Activated CD8-positive, alpha-beta memory T cell treated with anti-CD3 and anti-CD28 coated beads, Interleukin-2, amount 50 U/mL, for 24 hours (primary cell): ENCODE measurements at regions not wholly inside any gene's neighbourhood (a gene's known extent, or its start where the extent isn't known, plus 50 kb on each side); places are given as distances from the start of the nearest gene placed in this dataset.

Experiments
- DNase-seq: peaks from one replicate; pipeline ENCODE4 v3.0.0-alpha.2; 2020; ENCODE audit errors: extremely low read depth

DNA sequence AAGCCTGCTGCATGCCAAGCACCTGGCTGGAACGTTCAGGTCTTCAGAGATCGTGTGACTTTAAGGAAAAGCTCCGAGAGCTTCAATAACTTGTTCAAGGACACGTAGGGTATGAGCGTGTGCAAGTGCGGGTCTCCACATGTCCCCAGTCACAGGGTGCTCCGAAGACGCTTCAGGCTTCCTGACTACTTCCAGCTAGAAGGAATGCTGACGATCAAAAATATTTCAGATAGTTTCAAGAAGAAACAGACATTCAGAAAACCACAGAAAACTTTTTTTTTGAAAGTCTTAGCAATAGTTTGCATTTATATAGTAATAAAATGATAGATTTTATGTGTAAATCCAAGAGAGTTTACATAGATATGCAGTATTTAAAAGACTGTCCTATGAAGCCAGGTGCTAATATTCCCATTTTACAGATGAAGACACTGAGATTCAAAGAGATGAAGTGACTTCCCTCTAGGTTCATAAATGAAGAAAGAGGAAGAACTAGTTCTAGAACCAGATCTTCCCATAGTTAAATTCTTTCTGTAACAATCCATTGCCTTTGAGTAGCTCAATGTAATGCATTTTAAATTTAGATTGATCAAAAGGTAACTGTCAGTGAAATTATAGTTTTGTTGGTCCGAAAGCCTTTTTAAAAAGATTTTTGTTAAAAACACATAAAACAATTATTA is 247.6 kb downstream of the MYLK4 start:
- DNase-seq = no peak

DNA sequence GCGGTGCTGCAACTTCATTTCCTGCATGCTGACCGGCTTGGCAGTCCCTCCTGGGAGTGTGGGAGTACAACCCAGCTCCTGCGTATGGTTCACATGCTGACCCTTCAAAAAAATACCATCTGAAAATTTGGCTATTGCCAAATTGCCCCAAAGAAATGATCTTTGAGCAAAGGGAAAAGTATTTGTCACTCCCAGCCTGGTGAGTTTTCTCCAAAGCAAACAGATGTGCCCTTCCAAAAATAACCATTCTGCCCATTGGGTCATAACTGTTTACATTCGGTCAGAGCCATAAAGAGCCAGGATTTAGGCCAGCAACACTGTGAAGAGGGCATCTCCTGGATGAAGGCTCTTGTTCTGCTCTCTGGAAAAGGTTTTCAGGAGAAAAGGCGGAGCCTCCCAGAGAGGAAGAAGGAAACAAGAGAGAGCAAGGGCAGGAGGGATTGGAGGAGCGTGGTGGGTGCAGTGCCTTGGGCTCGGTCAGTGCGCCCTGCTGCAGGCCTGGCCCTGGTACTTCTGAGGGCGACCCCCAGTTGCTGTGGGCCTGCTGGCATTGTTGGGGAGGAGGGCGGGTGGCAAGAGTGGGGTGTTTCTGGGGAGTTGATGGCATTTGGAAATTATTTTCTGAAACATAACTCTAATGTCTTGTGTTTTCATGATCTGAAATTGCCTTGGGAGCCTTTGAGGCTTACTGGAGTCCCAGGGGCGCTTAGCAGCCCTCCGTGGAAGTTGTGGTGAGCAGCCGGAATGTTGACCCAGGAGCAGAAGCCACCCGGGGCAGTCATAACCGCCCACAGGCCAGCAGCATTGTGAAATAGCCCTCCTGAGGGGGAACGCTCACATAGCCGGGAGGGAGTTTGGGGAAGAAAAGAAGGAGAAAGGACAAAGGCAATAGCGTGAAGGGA is 248.4 kb downstream of the MYLK4 start:
- no peak for DNase-seq

- DNase-seq = no peak
These were observed 252.6 kb downstream of the MYLK4 start for GRCh38 chr6:2497922-2498623.

DNA sequence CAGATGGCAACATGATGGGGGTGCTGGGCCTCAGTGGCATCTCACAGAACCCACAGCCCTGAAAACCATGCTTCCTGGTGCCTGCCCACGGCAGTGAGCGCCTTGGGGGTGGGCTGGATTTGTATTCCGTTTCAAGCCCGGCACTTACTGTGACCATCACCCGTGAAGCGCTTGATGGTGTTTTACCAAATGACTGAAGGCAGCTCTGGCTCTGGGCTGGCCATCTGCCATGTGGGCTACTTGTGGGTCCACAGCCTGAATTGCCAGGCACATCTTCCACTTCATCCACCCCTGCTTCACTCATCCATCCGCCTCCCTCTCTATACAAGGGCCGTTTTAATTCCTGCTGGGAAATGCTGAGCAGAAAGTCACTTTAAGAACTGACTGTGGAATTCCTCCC is 250.9 kb upstream of the GMDS start:
- no peak for DNase-seq

- no peak for DNase-seq
These were observed 247.5 kb upstream of the GMDS start for GRCh38 chr6:2492686-2493523.

- no peak for DNase-seq
These were observed 245.7 kb upstream of the GMDS start for GRCh38 chr6:2491137-2491536.

DNA sequence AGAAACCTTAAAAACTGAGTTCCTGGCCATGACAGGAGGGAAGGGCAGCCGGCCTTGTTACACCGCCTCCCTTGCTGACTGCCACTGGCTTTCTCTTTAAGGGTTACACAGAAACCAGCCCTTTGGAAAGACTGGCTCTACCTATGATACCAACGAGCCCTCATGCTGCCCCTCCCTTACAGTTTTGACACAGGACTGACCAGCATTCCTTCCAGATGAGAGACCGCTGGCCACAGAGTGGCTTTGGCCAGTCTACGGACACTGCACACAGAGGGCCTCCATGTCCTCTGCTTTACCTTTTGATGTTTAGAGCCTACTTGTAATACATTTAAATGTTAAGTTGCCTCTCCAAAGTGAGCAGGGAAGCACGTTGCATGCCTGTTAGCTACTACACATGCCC is 243.2 kb upstream of the GMDS start:
- no peak for DNase-seq

GRCh38 chr6:2485116-2485515 is 239.7 kb upstream of the GMDS start:
- no peak for DNase-seq

DNA sequence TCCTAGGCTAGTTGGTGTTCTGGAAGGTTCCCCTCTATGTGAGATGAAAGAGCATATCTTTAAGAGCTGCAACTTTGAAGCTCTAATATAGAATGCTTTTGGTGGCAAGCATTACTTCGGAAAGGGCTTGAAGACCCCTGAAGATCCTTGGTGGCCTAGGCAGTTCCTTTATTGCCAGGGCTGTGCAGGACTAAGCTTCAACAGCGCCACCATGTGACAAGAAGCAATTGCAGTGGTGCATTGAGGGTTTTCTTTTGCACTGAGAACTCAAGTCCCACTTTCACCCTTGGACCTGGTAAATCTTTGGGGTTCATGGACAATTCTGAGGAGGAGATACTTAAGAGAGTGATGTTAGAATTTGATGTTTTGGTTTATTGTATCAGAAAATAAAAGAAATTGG is 237.4 kb upstream of the GMDS start:
- DNase-seq = no peak

DNA sequence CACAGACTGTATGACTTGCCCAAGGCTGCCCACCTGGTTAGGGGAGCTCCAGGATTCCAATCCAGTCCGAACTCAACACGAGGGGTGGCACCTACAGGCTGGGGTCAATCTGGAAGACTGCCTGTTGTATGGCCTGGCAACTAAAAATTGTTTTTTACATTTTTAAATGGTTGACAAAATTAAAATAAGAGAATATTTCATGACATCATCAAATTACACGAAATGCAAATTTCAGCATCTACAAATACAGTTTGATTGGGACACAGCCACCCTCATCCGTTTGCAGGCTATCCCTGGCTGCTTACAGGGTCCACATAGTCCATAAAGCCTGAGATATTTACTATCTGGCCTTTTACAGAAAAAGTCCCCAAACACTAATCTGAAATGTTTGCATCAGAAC is 235.9 kb upstream of the GMDS start:
- DNase-seq = no peak

GRCh38 chr6:2480267-2480966 is 235.0 kb upstream of the GMDS start:
- DNase-seq = no peak

DNA sequence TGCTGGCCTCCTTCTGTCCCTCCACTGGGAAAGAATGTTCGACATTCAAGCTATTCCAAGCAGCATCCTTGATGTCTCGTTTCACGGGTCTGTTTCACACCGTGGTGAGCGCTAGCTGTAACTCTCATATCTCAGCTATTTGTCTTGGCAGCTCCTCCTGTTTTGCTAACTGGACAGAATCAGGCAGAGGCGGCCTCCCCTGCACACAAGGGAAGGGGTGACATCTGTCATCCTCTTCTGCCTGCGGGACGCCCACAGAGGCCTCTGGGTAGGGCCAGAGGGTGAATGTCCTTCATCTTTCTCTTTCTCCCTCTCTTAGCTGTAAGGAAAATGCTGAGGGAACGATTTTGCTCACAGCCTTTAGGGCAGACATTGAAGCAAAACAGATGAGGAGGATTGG is 232.8 kb upstream of the GMDS start:
- DNase-seq = no peak

- no peak for DNase-seq
These were observed 232.3 kb upstream of the GMDS start for GRCh38 chr6:2477666-2478065.

DNA sequence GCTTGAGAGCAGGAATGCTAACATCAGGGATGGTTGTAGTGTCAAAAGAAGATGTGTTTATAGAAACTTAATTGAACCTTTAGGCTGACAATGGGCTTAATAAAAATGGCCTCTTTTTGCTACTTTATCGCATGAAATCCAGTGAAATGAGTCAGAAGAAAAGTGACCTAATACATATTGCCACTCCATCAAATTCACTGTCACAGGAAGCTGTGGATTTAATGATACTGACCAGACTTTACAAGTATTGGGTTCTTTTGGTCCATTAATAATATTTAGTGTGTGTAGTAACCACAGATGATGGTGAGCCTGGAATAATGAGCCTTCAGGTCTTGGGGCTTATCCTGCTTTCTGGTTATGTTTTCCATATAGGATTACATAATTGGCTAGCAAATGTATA is 231.8 kb upstream of the GMDS start:
- no peak for DNase-seq

GRCh38 chr6:2476376-2476775 is 231.0 kb upstream of the GMDS start:
- DNase-seq = no peak

DNA sequence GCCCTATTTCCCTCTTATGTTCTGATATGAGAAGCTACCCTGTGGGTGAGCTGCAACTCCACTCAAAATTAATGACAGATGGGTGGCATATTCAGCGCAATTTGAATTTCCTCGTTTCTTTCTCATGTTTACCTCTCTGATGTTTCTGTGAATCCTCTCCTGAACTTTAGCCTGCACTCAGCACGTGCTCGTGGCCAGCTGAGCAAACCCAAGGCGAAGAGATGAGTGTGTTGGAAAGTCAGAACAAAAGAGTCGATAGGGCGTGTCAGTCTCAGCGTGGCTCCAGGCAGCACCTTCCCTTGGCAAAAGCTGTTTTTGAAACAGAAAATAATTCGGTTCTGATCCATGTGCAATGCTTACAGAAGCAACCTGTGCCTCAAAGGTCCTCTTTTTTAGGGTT is 226.1 kb upstream of the GMDS start:
- DNase-seq = no peak

DNA sequence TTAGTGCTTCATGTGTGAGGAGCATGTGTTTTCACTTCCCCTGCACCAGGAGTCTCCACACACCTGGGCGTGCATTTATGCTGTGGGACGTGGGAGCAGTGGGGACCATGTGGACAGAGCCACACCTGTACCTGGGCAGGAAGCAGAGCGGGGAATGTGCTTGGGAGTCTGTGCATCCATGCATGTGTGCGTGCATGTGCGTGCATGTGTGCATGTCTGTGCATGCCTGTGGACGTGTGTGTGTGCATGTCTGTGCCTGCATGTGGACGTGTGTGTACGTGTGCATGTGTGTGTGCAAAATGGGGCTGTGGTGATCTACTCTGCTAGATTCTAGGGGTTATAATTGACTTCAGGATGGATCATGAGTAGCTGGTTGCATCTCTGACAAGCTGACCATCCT is 224.0 kb upstream of the GMDS start:
- no peak for DNase-seq

- no peak for DNase-seq
These were observed 223.2 kb upstream of the GMDS start for GRCh38 chr6:2468601-2468955.

- no peak for DNase-seq
These were observed 222.7 kb upstream of the GMDS start for GRCh38 chr6:2467929-2468600.

GRCh38 chr6:2465336-2465735 is 219.9 kb upstream of the GMDS start:
- DNase-seq = no peak

GRCh38 chr6:2464641-2465040 is 219.2 kb upstream of the GMDS start:
- no peak for DNase-seq
